NT2/D1 (cell line): ENCODE measurements at regions not wholly inside any gene's neighbourhood (a gene's known extent, or its start where the extent isn't known, plus 50 kb on each side); places are given as distances from the start of the nearest gene placed in this dataset.

Experiments used
- DNase-seq: peaks from one replicate; pipeline ENCODE4 v3.0.0-alpha.2; 2011; ENCODE audit warnings: low read depth, low spot score
- H3K27me3 ChIP-seq: 2 replicates; pipeline ENCODE4 v1.6.0; 2011; ENCODE audit warnings: mild to moderate bottlenecking; ENCODE audit not compliant: insufficient read length, insufficient read depth
- H3K36me3 ChIP-seq: 2 replicates; pipeline ENCODE4 v1.6.1; 2011; ENCODE audit warnings: mild to moderate bottlenecking, low read length, mixed read lengths; ENCODE audit not compliant: insufficient read depth, insufficient read length
- H3K4me1 ChIP-seq: 2 replicates; pipeline ENCODE4 v1.5.1; 2011; ENCODE audit not compliant: insufficient read depth, insufficient read length
- H3K4me3 ChIP-seq: 2 replicates; pipeline ENCODE4 v1.5.1; 2011; ENCODE audit warnings: low read depth; ENCODE audit not compliant: insufficient read length
- H3K9ac ChIP-seq: 2 replicates; pipeline ENCODE4 v1.6.0; 2011; ENCODE audit warnings: low read depth; ENCODE audit not compliant: insufficient read length
- H3K9me3 ChIP-seq: 2 replicates; pipeline ENCODE4 v1.5.1; 2011; ENCODE audit warnings: mild to moderate bottlenecking, low read length; ENCODE audit not compliant: insufficient read depth
- SUZ12 ChIP-seq: IDR thresholded peaks from 2 replicates; pipeline ENCODE4 v1.6.1; 2011; ENCODE audit not compliant: insufficient read length, insufficient read depth; ENCODE audit errors: extremely low read depth
- YY1 ChIP-seq: IDR thresholded peaks from 2 replicates; pipeline ENCODE4 v1.6.1; 2011; ENCODE audit not compliant: insufficient read length, insufficient read depth
- ZNF274 ChIP-seq: IDR thresholded peaks from 2 replicates; pipeline ENCODE4 v1.6.1; 2011; ENCODE audit warnings: mild to moderate bottlenecking, low read depth, low read length

DNA sequence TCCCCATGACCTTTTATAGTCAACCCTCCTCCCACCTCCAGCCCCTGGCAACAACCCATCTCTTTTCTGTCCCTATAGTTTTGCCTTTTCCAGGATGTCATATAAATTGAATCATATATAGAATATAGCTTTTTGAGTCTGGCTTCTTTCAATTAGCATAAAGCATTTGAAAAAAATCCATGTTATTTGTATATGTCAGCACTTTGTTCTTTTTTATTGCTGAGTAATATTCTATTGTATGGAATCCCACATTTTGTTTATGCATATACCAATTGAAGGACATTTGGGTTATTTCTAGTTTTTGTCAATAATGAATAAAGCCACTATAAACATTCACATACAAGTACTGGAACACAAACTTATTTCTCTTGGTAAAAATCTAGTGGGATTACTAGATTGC, 58.0 kb upstream of the SSR3 start:
- no peaks in the 10 kb centered on the region for H3K4me1 ChIP-seq
- no peak for DNase-seq
- H3K36me3 ChIP-seq, result no peaks in the 10 kb centered on the region
- H3K9ac ChIP-seq, result no peak overlapping the region
- no peaks in the 10 kb centered on the region for H3K27me3 ChIP-seq
- TF ChIP-seq SUZ12, result no peak
- TF ChIP-seq ZNF274, result no peak
- no peak for TF ChIP-seq YY1
- no peak overlapping the region for H3K4me3 ChIP-seq
- H3K9me3 ChIP-seq, result no peaks in the 10 kb centered on the region

DNA sequence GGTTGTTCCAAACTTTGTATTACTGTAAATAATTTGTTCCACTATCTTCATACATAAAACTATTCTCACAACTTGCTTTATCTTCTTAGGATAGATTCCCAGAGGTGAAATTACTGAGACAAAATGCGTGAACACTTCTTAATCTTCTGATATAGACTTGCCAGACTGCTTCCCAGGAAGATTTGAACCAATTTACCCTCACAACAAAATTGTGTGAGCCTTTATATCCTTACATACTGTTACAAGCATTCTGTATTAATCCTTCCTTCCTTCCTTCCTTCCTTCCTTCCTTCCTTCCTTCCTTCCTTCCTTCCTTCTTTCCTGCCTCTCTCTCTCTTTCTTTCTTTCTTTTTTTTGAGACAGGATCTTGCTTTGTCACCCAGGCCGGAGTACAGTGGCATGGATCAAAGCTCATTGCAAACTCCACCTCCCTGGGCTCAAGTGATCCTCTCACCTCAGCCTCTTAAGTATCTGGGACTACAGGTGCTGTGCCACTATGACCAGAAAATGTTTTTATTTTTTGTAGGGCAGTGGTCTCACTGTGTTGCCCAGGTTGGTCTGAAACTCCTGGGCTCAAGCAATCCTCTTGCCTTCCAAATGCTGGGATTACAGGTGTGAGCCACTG, 57.1 kb upstream of the SSR3 start:
- no peak for TF ChIP-seq SUZ12
- no peak for TF ChIP-seq ZNF274
- TF ChIP-seq YY1, result no peak
- H3K27me3 ChIP-seq, result no peaks in the 10 kb centered on the region
- no peaks in the 10 kb centered on the region for H3K36me3 ChIP-seq
- DNase-seq, result no peak
- H3K9me3 ChIP-seq, result no peaks in the 10 kb centered on the region
- H3K4me3 ChIP-seq, result no peak overlapping the region
- H3K4me1 ChIP-seq, result no peaks in the 10 kb centered on the region
- no peak overlapping the region for H3K9ac ChIP-seq

DNA sequence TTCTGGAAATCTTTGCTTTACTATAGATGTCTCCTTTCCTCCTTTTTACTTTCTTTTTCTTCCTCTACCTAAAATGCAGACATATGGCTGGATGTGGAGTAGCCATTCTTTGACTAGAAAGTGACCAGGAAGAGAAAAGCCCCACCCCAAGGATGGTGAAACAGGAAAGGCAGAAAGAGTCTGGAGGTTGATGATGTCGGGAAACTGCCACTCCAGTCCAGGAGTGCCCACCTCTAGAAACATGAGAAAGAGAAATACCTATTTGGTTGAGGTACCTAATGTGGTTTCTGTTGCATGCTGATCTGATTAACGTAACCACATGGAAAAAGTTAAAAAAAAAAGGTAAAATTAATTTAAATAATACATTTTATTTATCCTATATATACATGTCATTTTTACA, 55.2 kb upstream of the SSR3 start:
- Histone ChIP-seq H3K36me3 (no peaks in the 10 kb centered on the region), H3K9me3 (no peaks in the 10 kb centered on the region), H3K4me3 (no peak overlapping the region), H3K4me1 (no peaks in the 10 kb centered on the region), H3K9ac (no peak overlapping the region), H3K27me3 (no peaks in the 10 kb centered on the region)
- no peak for DNase-seq
- TF ChIP-seq YY1 (no peak), ZNF274 (no peak)

DNA sequence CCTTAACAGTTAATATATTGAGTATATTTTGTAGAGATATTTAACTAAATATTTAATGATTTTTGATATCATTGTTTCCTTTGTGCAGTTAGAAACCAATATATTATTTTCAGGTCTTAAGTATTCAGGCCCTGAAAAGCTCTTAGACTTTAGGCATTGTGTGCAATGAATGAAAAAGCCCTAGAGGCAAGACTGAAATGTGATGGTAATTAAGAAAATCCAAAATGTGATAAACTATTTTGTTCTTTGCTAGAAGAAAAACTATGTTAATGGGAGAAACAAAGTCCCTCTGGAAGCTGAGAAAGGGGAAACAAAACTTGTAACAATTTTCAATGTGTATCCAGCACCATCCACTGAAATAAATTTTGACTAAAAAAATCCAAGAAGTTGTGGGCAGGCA, 54.6 kb upstream of the SSR3 start:
- H3K9ac ChIP-seq, result no peak overlapping the region
- no peak overlapping the region for H3K4me3 ChIP-seq
- TF ChIP-seq ZNF274 (no peak), SUZ12 (no peak), YY1 (no peak)
- no peaks in the 10 kb centered on the region for H3K27me3 ChIP-seq
- H3K36me3 ChIP-seq, result no peaks in the 10 kb centered on the region
- peaks cover under 1% of the 10 kb centered on the region for H3K4me1 ChIP-seq
- H3K9me3 ChIP-seq, result no peaks in the 10 kb centered on the region
- no peak for DNase-seq

DNA sequence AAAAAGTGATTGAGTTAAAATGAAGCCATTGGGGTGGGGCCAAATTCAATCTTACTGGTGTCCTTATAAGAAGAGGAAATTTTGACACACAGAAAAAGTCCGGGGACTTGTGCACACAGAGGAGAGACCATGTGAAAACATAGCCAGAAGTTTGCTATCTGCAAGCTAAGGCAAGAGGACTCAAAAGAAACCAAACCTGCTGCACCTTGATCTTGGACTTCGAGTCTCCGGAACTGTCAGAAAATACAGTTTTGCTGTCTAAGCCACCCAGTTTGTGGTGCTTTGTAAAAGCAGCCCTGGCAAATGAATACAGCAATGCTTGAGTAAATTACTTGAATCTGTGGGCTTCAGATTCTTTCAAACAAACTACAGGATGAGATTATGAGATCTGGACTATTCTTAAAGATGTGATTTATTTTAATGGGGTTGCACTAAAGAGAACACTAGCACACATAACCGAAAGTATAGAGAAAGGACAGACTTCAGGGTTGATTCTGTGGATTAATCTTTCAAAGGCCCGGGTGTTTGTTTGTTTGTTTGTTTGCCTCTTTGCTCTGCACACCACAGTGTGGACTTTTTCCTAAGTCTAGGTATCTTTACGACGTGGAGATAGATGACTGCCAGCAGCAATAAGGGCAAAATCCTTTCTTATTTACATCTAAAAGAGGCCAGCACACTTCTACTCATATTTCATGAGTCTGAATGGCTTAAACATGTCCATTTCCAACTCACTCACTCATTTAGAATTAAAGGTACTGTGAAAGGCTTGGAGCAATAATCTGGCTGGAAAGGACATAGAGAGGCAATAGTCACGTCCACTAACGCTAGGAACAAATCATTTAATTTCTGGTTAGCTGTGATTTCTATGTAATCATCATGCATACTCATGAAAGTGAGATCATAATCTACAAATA, 53.9 kb upstream of the SSR3 start:
- Histone ChIP-seq H3K9me3 (no peaks in the 10 kb centered on the region), H3K4me3 (no peak overlapping the region), H3K27me3 (no peaks in the 10 kb centered on the region), H3K4me1 (peaks cover 3% of the 10 kb centered on the region), H3K9ac (no peak overlapping the region), H3K36me3 (no peaks in the 10 kb centered on the region)
- TF ChIP-seq SUZ12 (no peak), ZNF274 (no peak), YY1 (no peak)
- no peak for DNase-seq

DNA sequence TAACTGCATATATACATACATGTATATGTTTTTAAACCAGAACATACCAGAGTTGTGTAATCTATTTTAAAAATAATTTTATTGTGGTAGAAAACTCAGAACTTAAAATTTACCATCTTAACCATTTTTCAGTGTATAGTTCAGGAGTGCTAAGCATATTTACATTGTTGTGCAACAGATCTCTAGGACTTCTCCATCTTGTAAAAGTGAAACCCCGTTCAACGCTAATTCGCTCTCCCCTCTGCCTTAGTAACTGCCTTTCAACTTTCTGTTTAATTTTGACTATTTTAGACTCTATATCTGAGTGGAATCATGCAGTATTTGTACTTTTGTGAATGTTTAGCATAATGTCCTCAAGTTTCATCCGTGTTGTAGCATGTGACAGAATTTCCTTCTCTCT, 51.8 kb upstream of the SSR3 start:
- DNase-seq, result no peak
- no peaks in the 10 kb centered on the region for H3K9me3 ChIP-seq
- H3K27me3 ChIP-seq, result no peaks in the 10 kb centered on the region
- peaks cover 3% of the 10 kb centered on the region for H3K4me1 ChIP-seq
- peak overlapping the region; percentile 73 for H3K9ac ChIP-seq
- no peaks in the 10 kb centered on the region for H3K36me3 ChIP-seq
- no peak for TF ChIP-seq ZNF274
- TF ChIP-seq SUZ12, result no peak
- TF ChIP-seq YY1, result no peak
- H3K4me3 ChIP-seq, result no peak overlapping the region
